ENCODE measurements at regions not wholly inside any gene's neighbourhood (a gene's known extent, or its start where the extent isn't known, plus 50 kb on each side); places are given as distances from the start of the nearest gene placed in this dataset.

GRCh38 chr1:220410611-220411010, 117.3 kb upstream of the MARK1 start:
- no peak for DNase-seq (ENCODE audit: low read depth)

GRCh38 chr1:220409771-220410595, 118.0 kb upstream of the MARK1 start:
- DNase-seq (ENCODE audit: low read depth): no peak

- no peak for DNase-seq (ENCODE audit: low read depth)
Measured at GRCh38 chr1:220407191-220407590, 120.7 kb upstream of the MARK1 start.

GRCh38 chr1:220398238-220398637, 126.0 kb upstream of the RAB3GAP2 start:
- DNase-seq (ENCODE audit: low read depth): no peak

GRCh38 chr1:220391491-220391890, 119.2 kb upstream of the RAB3GAP2 start:
- no peak for DNase-seq (ENCODE audit: low read depth)

GRCh38 chr1:220389634-220390033, 117.4 kb upstream of the RAB3GAP2 start:
- no peak for DNase-seq (ENCODE audit: low read depth)

GRCh38 chr1:220386494-220387195, 114.4 kb upstream of the RAB3GAP2 start:
- no peak for DNase-seq (ENCODE audit: low read depth)

- no peak for DNase-seq (ENCODE audit: low read depth)
Measured at GRCh38 chr1:220385158-220385557, 112.9 kb upstream of the RAB3GAP2 start.

GRCh38 chr1:220382994-220383393, 110.7 kb upstream of the RAB3GAP2 start:
- DNase-seq (ENCODE audit: low read depth): no peak

GRCh38 chr1:220380885-220381284, 108.6 kb upstream of the RAB3GAP2 start:
- no peak for DNase-seq (ENCODE audit: low read depth)

- no peak for DNase-seq (ENCODE audit: low read depth)
Measured at GRCh38 chr1:220378571-220379302, 106.5 kb upstream of the RAB3GAP2 start.

GRCh38 chr1:220375715-220376114, 103.5 kb upstream of the RAB3GAP2 start:
- no peak for DNase-seq (ENCODE audit: low read depth)

- no peak for DNase-seq (ENCODE audit: low read depth)
Measured at GRCh38 chr1:220374449-220374848, 102.2 kb upstream of the RAB3GAP2 start.

- no peak for DNase-seq (ENCODE audit: low read depth)
Measured at GRCh38 chr1:220372451-220372850, 100.2 kb upstream of the RAB3GAP2 start.

GRCh38 chr1:220371324-220371723, 99.1 kb upstream of the RAB3GAP2 start:
- DNase-seq (ENCODE audit: low read depth): no peak

- DNase-seq (ENCODE audit: low read depth): peak; percentile 82
Measured at GRCh38 chr1:220370041-220370700, 97.9 kb upstream of the RAB3GAP2 start.

GRCh38 chr1:220369511-220369910, 97.3 kb upstream of the RAB3GAP2 start:
- DNase-seq (ENCODE audit: low read depth): no peak

GRCh38 chr1:220368352-220369265, 96.4 kb upstream of the RAB3GAP2 start:
- DNase-seq (ENCODE audit: low read depth): peak; percentile 63

- DNase-seq (ENCODE audit: low read depth): peak; percentile 14
Measured at GRCh38 chr1:220367833-220368232, 95.6 kb upstream of the RAB3GAP2 start.

- no peak for DNase-seq (ENCODE audit: low read depth)
Measured at GRCh38 chr1:220366269-220366668, 94.0 kb upstream of the RAB3GAP2 start.

All from M059J (cell line).